ENCODE measurements at regions not wholly inside any gene's neighbourhood (a gene's known extent, or its start where the extent isn't known, plus 50 kb on each side); places are given as distances from the start of the nearest gene placed in this dataset.
A peak's percentile ranks its signal among the peaks of the same experiment; 100 is the strongest.

- DNase-seq = no peak
Measured at GRCh38 chr6:129967427-129967826, 51.0 kb upstream of the L3MBTL3 start.

GRCh38 chr6:129966125-129966524 lies 52.3 kb upstream of the L3MBTL3 start:
- no peak for DNase-seq

DNA sequence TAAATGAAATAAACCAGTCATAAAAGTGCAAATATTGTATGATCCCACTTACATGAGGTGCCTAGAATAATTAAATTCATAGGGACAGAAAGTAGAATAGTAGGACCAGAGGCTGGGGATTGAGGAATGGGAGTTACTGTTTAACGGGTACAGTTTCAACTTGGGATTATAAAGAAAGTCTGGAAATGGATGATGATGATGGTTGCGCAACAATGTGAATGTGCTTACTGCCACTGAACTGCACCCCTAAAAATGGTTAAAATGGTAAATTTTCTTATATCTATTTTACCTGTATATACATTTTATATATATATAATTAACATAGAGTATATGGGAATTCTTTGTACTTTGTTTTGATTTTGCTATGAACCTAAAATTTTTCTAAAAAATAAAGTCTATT lies 53.3 kb upstream of the L3MBTL3 start:
- DNase-seq = no peak

DNA sequence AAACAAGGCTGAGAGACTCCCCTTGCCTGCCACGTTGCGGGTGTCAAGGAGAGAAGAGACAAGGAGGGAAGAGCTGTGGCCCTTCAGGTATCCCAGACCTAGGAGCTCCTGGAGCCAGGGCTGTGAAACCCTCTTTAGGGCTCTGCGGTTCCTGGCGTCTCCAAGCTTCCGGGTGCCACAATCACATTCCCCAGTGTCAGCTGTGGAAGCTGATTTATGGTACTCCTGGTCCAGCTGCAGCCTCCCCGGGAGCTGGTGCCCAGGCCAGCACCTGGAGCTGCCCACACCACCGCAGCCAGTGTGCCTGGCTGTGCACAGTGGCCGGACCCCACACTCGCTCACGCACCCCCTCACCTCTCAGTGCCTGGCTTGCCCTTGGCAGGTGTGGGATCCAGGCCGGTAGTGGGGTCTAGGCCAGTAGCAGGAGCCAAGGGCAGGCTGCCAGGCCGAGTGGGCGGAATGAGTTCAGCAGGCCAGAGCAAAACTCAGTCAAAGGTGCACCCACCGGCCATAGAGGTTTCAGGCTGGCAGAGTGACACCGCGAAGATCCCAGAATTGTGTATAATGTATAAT lies 58.9 kb upstream of the L3MBTL3 start:
- DNase-seq = no peak

- DNase-seq = no peak
Measured at GRCh38 chr6:129957941-129958898, 60.2 kb upstream of the L3MBTL3 start.

DNA sequence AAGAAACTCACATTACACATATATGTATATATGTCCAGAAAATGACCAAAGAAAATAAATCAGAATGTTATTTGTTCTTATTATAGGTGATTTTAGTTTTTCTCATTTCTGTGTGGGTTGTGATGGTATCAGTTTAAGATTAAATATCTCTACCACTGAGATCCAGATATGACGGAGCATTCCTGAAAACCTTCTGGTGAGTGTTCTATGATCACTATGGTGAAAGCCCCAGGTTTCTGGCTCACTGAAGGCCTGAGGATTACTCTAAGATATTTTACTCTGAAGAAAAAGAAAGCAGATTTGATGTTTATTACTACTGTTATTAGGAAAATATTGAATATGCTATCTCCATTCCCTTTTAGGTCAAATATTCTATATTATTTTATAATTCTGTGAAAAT lies 62.8 kb upstream of the L3MBTL3 start:
- DNase-seq = no peak

DNA sequence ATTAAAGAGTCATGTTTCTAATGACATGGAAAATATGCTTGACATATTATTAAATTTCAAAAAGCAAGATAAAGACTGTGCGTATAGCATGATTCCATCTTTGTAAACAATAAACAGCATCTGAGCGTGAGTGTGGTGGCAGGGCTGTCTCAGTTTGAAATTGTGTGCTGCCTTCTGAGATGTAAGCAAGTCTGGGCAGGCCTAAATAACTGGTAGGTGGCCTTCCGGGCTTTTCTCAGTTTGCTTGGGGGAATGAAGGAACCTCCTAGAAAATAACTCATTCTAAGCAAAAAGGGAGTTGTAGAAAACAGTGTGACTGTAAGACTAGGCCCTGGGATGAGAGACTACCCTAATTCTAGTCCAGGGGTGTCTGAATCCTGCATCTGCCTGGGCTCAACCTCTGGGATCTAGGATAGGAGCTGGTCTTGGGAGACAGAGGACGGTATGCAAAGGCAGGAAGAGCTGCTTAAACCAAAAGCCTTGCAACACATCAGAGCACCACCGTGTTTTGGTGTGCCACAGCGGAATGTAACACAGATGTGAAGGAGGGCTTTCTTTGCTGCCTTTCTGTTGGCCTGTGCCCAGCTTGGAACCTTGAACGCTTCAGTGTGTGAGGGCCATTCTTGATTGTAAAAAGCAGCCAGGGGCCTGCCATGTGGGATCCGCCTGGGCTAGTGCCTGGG lies 63.5 kb upstream of the L3MBTL3 start:
- no peak for DNase-seq

- no peak for DNase-seq
Measured at GRCh38 chr6:129947797-129948196, 70.6 kb upstream of the L3MBTL3 start.

DNA sequence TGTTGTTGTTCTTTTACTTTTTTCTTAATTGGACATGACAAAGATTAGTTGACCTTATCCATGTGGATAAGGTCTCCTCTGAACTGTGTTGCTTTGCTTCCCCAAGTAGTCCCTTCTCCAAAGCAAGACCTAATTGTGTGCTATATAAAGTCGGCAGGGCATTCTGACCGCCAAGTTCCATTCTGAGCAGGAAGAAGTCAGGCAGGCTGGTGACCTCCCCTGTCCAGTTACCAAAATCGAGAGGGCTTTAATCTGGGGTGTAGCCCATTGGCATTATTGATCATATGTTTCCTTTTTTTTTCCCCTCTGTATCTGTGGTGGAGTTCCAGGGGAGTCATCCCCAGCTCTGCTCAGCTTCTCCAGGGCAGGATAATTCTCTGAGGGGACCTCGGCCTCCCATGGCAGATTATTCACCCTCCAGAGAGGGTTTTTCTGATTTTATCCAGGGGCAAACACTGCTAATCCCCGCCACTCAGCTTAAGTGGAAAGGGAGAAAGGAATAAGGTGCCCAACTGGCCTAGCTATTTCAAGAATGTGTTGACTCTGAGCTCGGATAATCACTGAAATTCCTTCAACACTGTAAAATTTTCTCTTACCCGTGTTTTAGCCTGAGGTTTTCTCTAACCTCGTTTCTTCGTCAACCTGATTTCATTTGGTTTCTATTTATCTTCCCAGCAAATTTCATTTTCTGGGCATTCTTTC lies 71.8 kb upstream of the L3MBTL3 start:
- DNase-seq = no peak

DNA sequence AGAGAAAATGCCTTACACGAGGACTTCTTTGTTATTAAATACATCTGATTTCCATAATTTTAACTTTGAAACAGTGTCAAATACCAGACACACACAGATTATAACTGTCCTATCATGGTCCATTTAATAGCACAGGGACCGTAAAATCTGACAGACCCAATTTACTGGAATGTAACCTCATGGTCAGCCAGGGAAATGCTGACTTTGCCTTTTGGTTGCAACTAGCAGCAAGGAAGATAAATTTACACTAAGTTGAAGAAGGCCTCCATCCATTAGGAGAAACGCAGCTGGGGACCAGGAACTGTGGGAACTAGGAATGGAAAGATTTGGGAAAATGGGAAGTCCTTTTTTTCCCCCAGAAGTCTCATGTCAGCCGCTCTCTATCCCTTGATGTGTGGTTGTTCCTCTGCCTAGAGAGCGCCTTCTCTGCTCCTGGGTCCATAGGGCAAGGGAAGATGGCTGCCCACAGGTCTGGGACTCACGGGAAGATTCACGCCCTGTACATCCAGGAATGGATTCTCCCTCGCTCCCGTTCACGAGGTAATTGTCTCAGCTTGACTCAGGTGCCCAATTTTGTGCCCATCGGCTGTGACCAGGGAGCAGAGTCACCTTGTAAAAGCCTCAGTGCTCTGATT lies 74.6 kb upstream of the L3MBTL3 start:
- no peak for DNase-seq

DNA sequence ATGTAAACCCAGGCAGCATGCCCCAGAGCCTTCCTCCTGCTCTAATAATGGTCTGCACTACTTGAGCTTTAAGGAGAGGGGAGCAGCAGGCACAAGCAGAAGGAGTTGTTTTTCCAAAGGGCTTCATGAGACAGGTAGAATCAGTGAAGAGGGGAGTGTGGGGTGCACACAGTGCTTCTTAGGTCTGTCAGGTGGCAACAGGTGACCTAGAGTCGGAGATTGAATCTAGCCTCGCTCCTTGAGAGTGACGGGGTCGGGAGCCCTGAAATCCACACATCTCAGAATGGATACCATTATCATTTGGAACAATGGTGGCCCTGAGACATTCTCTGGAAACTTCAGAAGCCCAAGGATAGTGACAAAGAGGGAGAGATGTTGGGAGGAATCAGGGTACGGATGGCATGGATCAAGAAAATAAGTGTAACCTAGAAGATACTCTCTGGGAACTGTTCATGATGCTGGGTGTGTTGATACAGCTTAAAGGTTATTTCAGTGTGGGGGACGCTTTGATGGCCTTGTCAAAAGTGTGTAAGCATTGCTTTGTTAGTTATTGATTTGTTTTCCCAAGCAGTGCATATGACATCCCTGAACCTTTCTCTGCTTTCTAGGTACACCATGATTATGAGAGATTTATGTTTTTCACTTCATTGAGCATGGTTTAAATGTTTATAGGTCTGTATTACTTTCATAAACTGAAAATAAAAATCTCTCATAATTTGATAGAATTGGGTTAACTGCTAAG lies 77.8 kb upstream of the L3MBTL3 start:
- no peak for DNase-seq

- no peak for DNase-seq
Measured at GRCh38 chr6:129938249-129939020, 77.3 kb upstream of the TMEM244 start.

GRCh38 chr6:129936329-129937165 lies 75.4 kb upstream of the TMEM244 start:
- peak; percentile 87 to 91 (median 88) for DNase-seq

GRCh38 chr6:129932321-129932720 lies 71.2 kb upstream of the TMEM244 start:
- DNase-seq = no peak

DNA sequence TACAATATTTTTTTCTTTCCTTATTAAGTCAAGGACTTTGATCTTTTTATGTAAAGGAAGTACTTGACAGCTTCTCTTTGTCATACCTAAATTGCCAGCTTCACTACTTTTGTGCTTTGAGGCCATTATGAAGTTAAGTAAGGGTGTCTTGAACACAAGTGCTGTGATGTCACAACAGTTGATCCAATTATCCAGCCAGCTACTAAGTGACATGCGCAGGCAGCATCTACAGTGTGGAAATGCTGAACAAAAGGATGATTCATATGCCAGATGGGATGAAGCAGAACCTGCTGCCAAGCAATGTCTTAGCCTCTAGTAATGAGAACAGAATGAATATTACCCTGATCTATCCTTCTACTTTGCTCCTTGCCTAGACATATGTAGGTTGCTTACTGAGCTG lies 68.3 kb upstream of the TMEM244 start:
- peak; percentile 17 to 48 (median 48) for DNase-seq

GRCh38 chr6:129923530-129924250 lies 62.6 kb upstream of the TMEM244 start:
- peak; percentile 13 to 64 (median 52) for DNase-seq

DNA sequence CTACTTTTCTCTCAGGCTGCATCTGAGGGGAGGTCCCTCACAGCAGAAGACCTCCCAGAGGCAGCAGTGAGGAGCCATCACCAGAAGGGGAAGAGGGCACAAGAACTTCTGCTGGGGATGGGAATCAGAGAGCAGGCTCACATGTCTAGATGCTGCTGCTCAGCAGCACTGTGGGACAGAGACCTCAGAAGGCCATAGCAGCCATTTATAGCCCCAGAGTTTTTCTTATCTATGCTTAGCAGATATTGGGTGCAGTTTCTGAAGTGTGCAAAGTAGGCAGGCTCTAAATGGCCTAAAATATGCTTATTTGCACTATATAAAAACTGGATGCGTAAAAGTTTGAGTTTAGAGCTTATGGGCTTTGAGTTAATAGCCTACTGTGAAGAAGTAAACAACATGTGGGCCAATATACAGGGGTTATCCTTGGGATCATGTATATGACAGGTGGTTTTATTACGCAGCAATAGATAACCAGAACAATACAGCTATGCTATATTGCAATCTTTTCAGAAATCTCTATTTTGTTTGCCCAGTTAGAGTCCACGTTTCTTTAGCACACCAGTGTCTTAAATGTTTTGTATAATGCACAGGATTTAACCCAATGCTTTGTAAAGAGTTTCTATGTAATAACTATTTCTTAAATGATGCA lies 60.2 kb upstream of the TMEM244 start:
- no peak for DNase-seq

GRCh38 chr6:129920103-129920798 lies 59.1 kb upstream of the TMEM244 start:
- no peak for DNase-seq

Data from suppressor macrophage treated with lipopolysaccharide for 1 hour (primary cell).